Sigmoid colon (tissue), 6 donors: ENCODE measurements at regions not wholly inside any gene's neighbourhood (a gene's known extent, or its start where the extent isn't known, plus 50 kb on each side); places are given as distances from the start of the nearest gene placed in this dataset.
A peak's percentile ranks its signal among the peaks of the same experiment; 100 is the strongest.

Experiments used
- DNase-seq: peaks from one replicate; pipeline ENCODE4 v3.0.0-alpha.2; 2019
- H3K27ac ChIP-seq, 4 donors: fragments of 200-600 bp; sonication (generic); one replicate each; pipeline ENCODE4 v1.5.1; 2016 to 2019; ENCODE audit warnings: mild to moderate bottlenecking in 1 of 4
- H3K27me3 ChIP-seq, 3 donors: fragments of 200-600 bp; sonication (generic); one replicate each; pipeline ENCODE4 v1.5.1; 2019; ENCODE audit warnings: mild to moderate bottlenecking in 1 of 3
- H3K36me3 ChIP-seq, 4 donors: fragments of 200-600 bp; sonication (generic); one replicate each; pipeline ENCODE4 v1.5.1; 2016 to 2019
- H3K4me1 ChIP-seq, 4 donors: fragments of 200-600 bp; sonication (generic); one replicate each; pipeline ENCODE4 v1.5.1; 2017 to 2019
- H3K4me3 ChIP-seq, 4 donors: fragments of 200-600 bp; sonication (generic); one replicate each; pipeline ENCODE4 v1.5.1; 2017 to 2019; ENCODE audit warnings: mild to moderate bottlenecking in 2 of 4, moderate library complexity in 1 of 4
- H3K9me3 ChIP-seq, 4 donors: fragments of 200-600 bp in 3 of 4; sonication (generic) in 3 of 4; one replicate each; pipeline versions ENCODE4 v1.5.1 to v1.6.1; 2013 to 2019
- EP300 ChIP-seq, 4 donors: sonication (generic); formaldehyde crosslinking; IDR thresholded peaks; one replicate each; pipeline ENCODE4 v1.6.1; 2017; ENCODE audit warnings: antibody characterized with exemption in 4 of 4
- POLR2A ChIP-seq, 2 donors: fragments of 450-650 bp; IDR thresholded peaks; one replicate each; pipeline ENCODE4 v1.6.1; 2016; ENCODE audit warnings: antibody characterized with exemption in 2 of 2, mild to moderate bottlenecking in 2 of 2, moderate library complexity in 2 of 2
- POLR2AphosphoS5 ChIP-seq, 4 donors: sonication (generic); formaldehyde crosslinking; IDR thresholded peaks; one replicate each; pipeline ENCODE4 v1.6.1; 2017; ENCODE audit warnings: antibody characterized with exemption in 4 of 4
- WGBS, 2 donors: extraction: QIAGEN DNeasy Blood & Tissue Kit; methylation state at CpG; one replicate each; pipeline ENCODE4 v1.1.7; 2013; 5-methylcytosine and 5-hydroxymethylcytosine counted together
- intact Hi-C: fragments of 100-400 bp; cut with DNase I; formaldehyde crosslinking; loops from one replicate; pipeline ENCODE4 v1.15.1; 2023
- TF ChIP-seq, protein P1 (sequence below), 4 experiments: fragments of 450-650 bp in 3 of 4; fragments of 200-600 bp in 1 of 4; IDR thresholded peaks; one replicate each; pipeline ENCODE4 v1.5.1; 2016 to 2019; ENCODE audit warnings: antibody characterized with exemption in 4 of 4, mild to moderate bottlenecking in 3 of 4, moderate library complexity in 2 of 4
- donor health status: healthy with polysubstance abuse.
- donor health status: healthy.

DNA sequence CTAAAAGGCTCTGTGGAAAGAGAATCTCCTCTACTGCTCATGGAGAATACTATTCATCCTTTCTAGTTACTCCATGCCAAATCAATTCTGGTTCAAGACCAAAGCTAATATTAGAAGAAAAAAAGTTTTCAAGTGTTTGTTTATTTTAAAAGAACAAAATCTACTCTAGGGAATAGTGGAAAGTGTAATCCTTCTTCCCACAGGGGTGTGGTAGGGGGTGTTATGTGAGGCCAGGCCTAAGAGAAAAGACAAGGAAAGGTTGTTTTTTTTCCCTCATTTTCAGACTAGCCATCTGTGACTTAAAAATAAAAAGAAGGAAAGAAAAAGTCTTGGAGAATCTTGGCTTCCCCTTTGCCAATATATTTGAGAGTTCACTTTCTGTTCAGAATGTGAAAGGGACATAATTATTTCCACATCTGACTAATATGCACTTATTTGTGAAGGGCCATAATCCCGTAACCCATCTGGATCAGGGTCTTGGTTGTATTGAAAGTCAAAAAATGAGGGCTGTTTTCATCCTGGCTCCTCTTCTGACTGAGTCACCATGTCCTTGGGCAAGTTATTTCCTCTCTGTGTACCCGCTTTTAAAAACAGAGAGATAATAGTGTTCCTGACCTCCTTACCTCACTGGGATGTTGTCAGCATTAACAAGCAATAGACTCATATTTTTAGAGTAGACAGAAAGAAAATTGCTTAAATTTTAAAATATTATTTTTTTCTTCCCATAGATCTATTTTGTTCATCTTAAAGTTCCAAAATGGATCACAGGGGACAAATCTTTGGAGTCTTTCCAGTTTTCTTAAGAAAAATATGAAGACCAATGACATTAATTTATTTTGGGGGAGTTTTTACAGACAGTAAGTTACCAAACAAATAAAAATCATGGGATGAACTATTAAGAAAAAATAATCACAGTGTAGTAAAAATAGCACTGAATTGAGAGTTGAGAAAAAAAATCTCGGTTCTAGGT lies 233.7 kb downstream of the IBTK start:
- Histone ChIP-seq H3K9me3 (no peaks in the 10 kb centered on the region), H3K36me3 (no peaks in the 10 kb centered on the region), H3K4me3 (no peak overlapping the region), H3K27me3 (no peaks in the 10 kb centered on the region), H3K4me1 (peaks cover 0 to 18% (median 10%) of the 10 kb centered on the region in 4 donors), H3K27ac (peak overlapping the region in 3 of 4 donors; percentile 37 to 62 (median 42))
- TF ChIP-seq POLR2AphosphoS5 (IDR thresholded peaks at IDR 0.05) (peak in 3 of 4 donors; percentile 7 to 25 (median 21)), EP300 (IDR thresholded peaks at IDR 0.05) (no peak)
- WGBS, 2 donors: 84 to 87% methylated on average over 3 of the region's 3 CpGs
- no peak for DNase-seq
- intact Hi-C loops: no loop called here

DNA sequence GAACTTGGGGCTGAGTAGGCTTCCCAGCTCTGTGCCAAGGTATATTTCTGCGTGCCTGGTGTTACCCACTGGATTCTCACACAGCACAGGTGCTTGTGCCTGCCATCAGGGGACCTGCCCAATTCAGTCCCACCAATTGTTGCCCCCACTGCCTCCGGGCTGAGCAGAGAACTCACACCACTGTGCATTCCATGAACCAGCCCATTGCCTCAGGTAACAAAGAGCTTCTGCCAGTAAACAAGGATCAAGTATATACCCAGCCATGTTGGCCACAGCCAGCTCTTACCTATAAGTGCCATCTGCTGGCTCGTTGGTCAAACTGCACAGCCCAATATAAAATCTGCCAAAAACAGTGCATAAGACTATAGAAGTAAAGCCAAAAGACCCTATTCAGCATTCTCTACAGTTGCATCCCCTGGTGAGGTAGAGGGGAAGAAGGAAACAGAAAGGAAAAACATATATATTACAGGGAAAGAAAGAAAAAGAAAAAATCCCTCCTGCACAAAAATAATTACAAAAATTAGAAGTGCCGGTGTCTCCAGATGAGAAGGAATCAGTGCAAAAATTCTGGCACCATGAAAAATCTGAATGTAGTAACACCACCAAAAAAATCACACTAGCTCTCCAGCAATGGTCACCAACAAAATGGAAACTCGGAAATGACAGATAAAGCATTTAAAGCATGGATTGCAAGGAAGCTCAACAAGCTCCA lies 241.4 kb downstream of the IBTK start:
- Histone ChIP-seq H3K36me3 (no peaks in the 10 kb centered on the region), H3K27me3 (no peaks in the 10 kb centered on the region), H3K27ac (no peak overlapping the region), H3K4me3 (no peak overlapping the region), H3K9me3 (peaks cover 0 to 14% (median 0%) of the 10 kb centered on the region in 4 donors), H3K4me1 (no peaks in the 10 kb centered on the region)
- TF ChIP-seq, protein P1, sequence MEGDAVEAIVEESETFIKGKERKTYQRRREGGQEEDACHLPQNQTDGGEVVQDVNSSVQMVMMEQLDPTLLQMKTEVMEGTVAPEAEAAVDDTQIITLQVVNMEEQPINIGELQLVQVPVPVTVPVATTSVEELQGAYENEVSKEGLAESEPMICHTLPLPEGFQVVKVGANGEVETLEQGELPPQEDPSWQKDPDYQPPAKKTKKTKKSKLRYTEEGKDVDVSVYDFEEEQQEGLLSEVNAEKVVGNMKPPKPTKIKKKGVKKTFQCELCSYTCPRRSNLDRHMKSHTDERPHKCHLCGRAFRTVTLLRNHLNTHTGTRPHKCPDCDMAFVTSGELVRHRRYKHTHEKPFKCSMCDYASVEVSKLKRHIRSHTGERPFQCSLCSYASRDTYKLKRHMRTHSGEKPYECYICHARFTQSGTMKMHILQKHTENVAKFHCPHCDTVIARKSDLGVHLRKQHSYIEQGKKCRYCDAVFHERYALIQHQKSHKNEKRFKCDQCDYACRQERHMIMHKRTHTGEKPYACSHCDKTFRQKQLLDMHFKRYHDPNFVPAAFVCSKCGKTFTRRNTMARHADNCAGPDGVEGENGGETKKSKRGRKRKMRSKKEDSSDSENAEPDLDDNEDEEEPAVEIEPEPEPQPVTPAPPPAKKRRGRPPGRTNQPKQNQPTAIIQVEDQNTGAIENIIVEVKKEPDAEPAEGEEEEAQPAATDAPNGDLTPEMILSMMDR (IDR thresholded peaks at IDR 0.05): peak in 2 of 4 experiments; percentile 28
- TF ChIP-seq POLR2AphosphoS5 (IDR thresholded peaks at IDR 0.05) (no peak), EP300 (IDR thresholded peaks at IDR 0.05) (no peak), POLR2A (IDR thresholded peaks at IDR 0.05) (no peak)
- DNase-seq: no peak
- WGBS, 2 donors: 54 to 79% methylated on average over 5 of the region's 5 CpGs
- intact Hi-C loops: no loop called here

DNA sequence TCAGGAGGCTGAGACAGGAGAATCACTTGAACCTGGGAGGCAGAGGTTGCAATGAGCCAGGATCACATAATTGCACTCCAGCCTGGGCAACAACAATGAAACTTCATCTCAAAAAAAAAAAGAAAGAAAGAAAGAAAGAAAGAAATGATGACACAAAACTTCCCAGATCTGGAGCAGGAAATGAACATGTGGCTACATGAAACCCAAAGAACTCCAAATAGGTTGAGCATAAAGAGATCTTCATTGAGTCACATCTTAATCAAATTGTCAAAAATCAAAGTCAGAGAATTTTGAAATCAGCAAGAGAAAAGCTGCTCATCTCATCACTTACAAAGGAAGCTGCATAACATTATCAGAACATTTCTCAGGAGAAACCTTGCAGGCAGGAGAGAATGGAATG lies 247.0 kb downstream of the IBTK start:
- H3K27me3 ChIP-seq: no peaks in the 10 kb centered on the region
- H3K36me3 ChIP-seq: no peaks in the 10 kb centered on the region
- no peak for TF ChIP-seq POLR2A (IDR thresholded peaks at IDR 0.05)
- no peak for TF ChIP-seq POLR2AphosphoS5 (IDR thresholded peaks at IDR 0.05)
- no peak for TF ChIP-seq EP300 (IDR thresholded peaks at IDR 0.05)
- TF ChIP-seq, protein P1 (IDR thresholded peaks at IDR 0.05): no peak
- intact Hi-C loops: no loop called here
- H3K9me3 ChIP-seq: no peaks in the 10 kb centered on the region
- no peak overlapping the region for H3K4me3 ChIP-seq
- DNase-seq: no peak
- H3K4me1 ChIP-seq: peaks cover 0 to 12% (median 5%) of the 10 kb centered on the region in 4 donors
- H3K27ac ChIP-seq: no peak overlapping the region

DNA sequence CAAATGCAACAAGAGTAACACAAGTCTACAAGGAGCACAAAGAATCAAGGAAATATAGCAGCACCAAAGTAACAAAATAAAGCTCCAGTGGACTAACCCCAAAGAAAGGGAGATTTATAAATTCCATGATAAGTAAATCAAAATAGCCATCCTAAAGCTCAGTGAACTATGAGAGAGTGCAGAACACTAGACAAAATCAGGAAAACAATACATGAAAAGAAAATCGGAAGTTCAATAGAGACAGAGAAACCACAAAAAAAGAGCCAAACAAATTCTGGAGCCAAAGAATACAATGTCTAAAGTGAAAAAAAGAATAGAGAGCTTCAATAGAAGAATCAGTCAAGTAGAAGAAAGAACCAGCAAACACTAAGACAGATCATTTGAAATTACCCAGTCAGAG lies 247.3 kb upstream of the TENT5A start:
- Histone ChIP-seq H3K9me3 (no peaks in the 10 kb centered on the region), H3K4me3 (no peak overlapping the region), H3K36me3 (no peaks in the 10 kb centered on the region), H3K27ac (no peak overlapping the region), H3K27me3 (no peaks in the 10 kb centered on the region), H3K4me1 (peaks cover 0 to 12% (median 5%) of the 10 kb centered on the region in 4 donors)
- 95 to 98% methylated on average over 1 of the region's 1 CpG for WGBS, 2 donors
- intact Hi-C loops: no loop called here
- TF ChIP-seq POLR2AphosphoS5 (IDR thresholded peaks at IDR 0.05): no peak
- TF ChIP-seq EP300 (IDR thresholded peaks at IDR 0.05): no peak
- TF ChIP-seq, protein P1 (IDR thresholded peaks at IDR 0.05): no peak
- no peak for TF ChIP-seq POLR2A (IDR thresholded peaks at IDR 0.05)
- DNase-seq: no peak

DNA sequence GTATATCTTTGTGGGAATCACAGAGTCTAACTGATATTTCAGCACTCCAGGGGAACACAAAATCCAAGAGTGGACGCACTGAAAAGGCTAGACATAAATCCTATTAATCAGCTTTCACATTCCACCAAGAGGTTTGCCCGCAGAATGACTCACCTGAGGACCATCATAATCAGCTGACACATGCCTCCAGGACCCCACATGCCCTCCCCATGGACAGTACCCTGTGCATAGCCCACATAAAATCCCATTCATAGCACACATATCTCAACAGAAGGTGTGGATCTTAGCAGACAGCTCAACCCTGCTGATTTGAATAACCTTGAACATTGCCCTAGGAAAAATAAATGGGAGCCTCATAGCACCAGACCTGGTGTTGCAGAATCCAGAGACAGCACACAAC lies 246.8 kb upstream of the TENT5A start:
- H3K27ac ChIP-seq: no peak overlapping the region
- H3K4me1 ChIP-seq: peaks cover 0 to 12% (median 5%) of the 10 kb centered on the region in 4 donors
- WGBS, 2 donors: 91 to 94% methylated on average over 2 of the region's 2 CpGs
- H3K36me3 ChIP-seq: no peaks in the 10 kb centered on the region
- H3K27me3 ChIP-seq: no peaks in the 10 kb centered on the region
- TF ChIP-seq POLR2AphosphoS5 (IDR thresholded peaks at IDR 0.05): no peak
- TF ChIP-seq, protein P1 (IDR thresholded peaks at IDR 0.05): no peak
- no peak for TF ChIP-seq EP300 (IDR thresholded peaks at IDR 0.05)
- no peak for TF ChIP-seq POLR2A (IDR thresholded peaks at IDR 0.05)
- intact Hi-C loops: no loop called here
- no peak overlapping the region for H3K4me3 ChIP-seq
- H3K9me3 ChIP-seq: no peaks in the 10 kb centered on the region
- no peak for DNase-seq
